ENCODE measurements at regions not wholly inside any gene's neighbourhood (a gene's known extent, or its start where the extent isn't known, plus 50 kb on each side); places are given as distances from the start of the nearest gene placed in this dataset.

GRCh38 chr17:22467720-22468119 is 775.4 kb downstream of the KCNJ18 start:
- Histone ChIP-seq H3K4me1 (no peaks in the 10 kb centered on the region), H3K27ac (no peak overlapping the region), H3K36me3 (no peaks in the 10 kb centered on the region), H3K9me3 (no peaks in the 10 kb centered on the region), H3K27me3 (no peaks in the 10 kb centered on the region), H3K4me3 (no peak overlapping the region)
- intact Hi-C loops (cut with DNase I; ENCODE audit: low total_unique reads) (no loop called here), in situ Hi-C loops (cut with MboI; ENCODE audit: low sequenced_read_pairs in 4 of 4) (loop anchor here in 1 of 4 donors (25.0 kb wide), 1 partner anchor 130 kb away; no protein-coding TSS in a partner anchor)
- TF ChIP-seq POLR2A (IDR thresholded peaks at IDR 0.05): no peak
- TF ChIP-seq CTCF (IDR thresholded peaks at IDR 0.05 in 4 of 5, conservative IDR thresholded peaks at IDR 0.05 in 1 of 5): no peak
- DNase-seq (no peak), ATAC-seq (no peak)

GRCh38 chr17:22469101-22469880 is 777.0 kb downstream of the KCNJ18 start:
- in situ Hi-C loops (cut with MboI; ENCODE audit: low sequenced_read_pairs in 4 of 4): loop anchor here in 1 of 4 donors (25.0 kb wide), 1 partner anchor 132 kb away; no protein-coding TSS in a partner anchor
- no peaks in the 10 kb centered on the region for H3K27me3 ChIP-seq
- intact Hi-C loops (cut with DNase I; ENCODE audit: low total_unique reads): no loop called here
- no peaks in the 10 kb centered on the region for H3K9me3 ChIP-seq
- DNase-seq (no peak), ATAC-seq (no peak)
- TF ChIP-seq POLR2A (IDR thresholded peaks at IDR 0.05) (no peak), CTCF (IDR thresholded peaks at IDR 0.05 in 4 of 5, conservative IDR thresholded peaks at IDR 0.05 in 1 of 5) (no peak)
- no peaks in the 10 kb centered on the region for H3K4me1 ChIP-seq
- no peak overlapping the region for H3K4me3 ChIP-seq
- no peaks in the 10 kb centered on the region for H3K36me3 ChIP-seq
- H3K27ac ChIP-seq: no peak overlapping the region

GRCh38 chr17:22469941-22470340 is 777.6 kb downstream of the KCNJ18 start:
- ATAC-seq (no peak), DNase-seq (no peak)
- Histone ChIP-seq H3K4me3 (no peak overlapping the region), H3K9me3 (no peaks in the 10 kb centered on the region), H3K27me3 (no peaks in the 10 kb centered on the region), H3K4me1 (no peaks in the 10 kb centered on the region), H3K36me3 (no peaks in the 10 kb centered on the region), H3K27ac (no peak overlapping the region)
- intact Hi-C loops (cut with DNase I; ENCODE audit: low total_unique reads) (loop anchor here (10.0 kb wide), 1 partner anchor 55 kb away; no protein-coding TSS in a partner anchor), in situ Hi-C loops (cut with MboI; ENCODE audit: low sequenced_read_pairs in 4 of 4) (loop anchor here in 1 of 4 donors (25.0 kb wide), 1 partner anchor 133 kb away; no protein-coding TSS in a partner anchor)
- no peak for TF ChIP-seq CTCF (IDR thresholded peaks at IDR 0.05 in 4 of 5, conservative IDR thresholded peaks at IDR 0.05 in 1 of 5)
- TF ChIP-seq POLR2A (IDR thresholded peaks at IDR 0.05): no peak

- DNase-seq (no peak), ATAC-seq (no peak)
- H3K36me3 ChIP-seq: no peaks in the 10 kb centered on the region
- no peaks in the 10 kb centered on the region for H3K4me1 ChIP-seq
- in situ Hi-C loops (cut with MboI; ENCODE audit: low sequenced_read_pairs in 4 of 4) (loop anchor here in 1 of 4 donors (25.0 kb wide), 1 partner anchor 133 kb away; no protein-coding TSS in a partner anchor), intact Hi-C loops (cut with DNase I; ENCODE audit: low total_unique reads) (loop anchor here (10.0 kb wide), 1 partner anchor 54 kb away; no protein-coding TSS in a partner anchor)
- no peak overlapping the region for H3K4me3 ChIP-seq
- no peak overlapping the region for H3K27ac ChIP-seq
- TF ChIP-seq POLR2A (IDR thresholded peaks at IDR 0.05) (no peak), CTCF (IDR thresholded peaks at IDR 0.05 in 4 of 5, conservative IDR thresholded peaks at IDR 0.05 in 1 of 5) (no peak)
- H3K27me3 ChIP-seq: no peaks in the 10 kb centered on the region
- H3K9me3 ChIP-seq: no peaks in the 10 kb centered on the region
Measured at GRCh38 chr17:22470411-22471175, 778.3 kb downstream of the KCNJ18 start.
